H54 (cell line): ENCODE measurements at regions not wholly inside any gene's neighbourhood (a gene's known extent, or its start where the extent isn't known, plus 50 kb on each side); places are given as distances from the start of the nearest gene placed in this dataset.
"Not testable (repeated sequence)": the region's sequence is repeated elsewhere in the genome, so short reads cannot be mapped to it uniquely, and the experiment has no call there.

Experiments used
- DNase-seq: peaks from one replicate; pipeline ENCODE4 v3.0.0; 2011; ENCODE audit warnings: low spot score, mixed read lengths; ENCODE audit not compliant: insufficient read length
- FAIRE-seq: peaks from 3 replicates; lab custom pipeline; 2011; peaks lifted over from hg19 to GRCh38; lab: Jason Lieb, UNC
- POLR2A ChIP-seq: IDR thresholded peaks from 2 replicates; pipeline ENCODE4 v1.6.1; 2011; ENCODE audit warnings: low read depth, mild to moderate bottlenecking, low read length

DNA sequence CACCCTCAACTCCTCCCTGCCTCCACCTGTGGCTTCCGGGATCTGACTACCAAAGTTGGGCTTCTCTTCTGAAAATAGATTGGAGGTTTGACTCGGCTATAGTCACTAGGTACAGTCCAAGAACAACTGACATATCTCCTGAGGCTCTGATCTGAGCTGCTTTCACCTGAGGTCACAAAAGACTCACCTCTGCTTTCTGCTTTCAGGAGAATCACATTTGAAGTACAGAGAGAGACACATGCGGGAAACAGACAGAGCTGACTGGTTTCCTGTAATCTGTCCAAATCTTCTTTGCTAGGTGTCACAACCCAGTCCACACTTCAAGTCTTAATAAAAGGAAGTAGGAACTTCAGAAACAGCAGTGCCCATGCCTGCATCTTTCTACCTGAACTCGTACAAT is 245.4 kb upstream of the CHRM3 start:
- TF ChIP-seq POLR2A, result no peak
- DNase-seq, result no peak
- no peak for FAIRE-seq

DNA sequence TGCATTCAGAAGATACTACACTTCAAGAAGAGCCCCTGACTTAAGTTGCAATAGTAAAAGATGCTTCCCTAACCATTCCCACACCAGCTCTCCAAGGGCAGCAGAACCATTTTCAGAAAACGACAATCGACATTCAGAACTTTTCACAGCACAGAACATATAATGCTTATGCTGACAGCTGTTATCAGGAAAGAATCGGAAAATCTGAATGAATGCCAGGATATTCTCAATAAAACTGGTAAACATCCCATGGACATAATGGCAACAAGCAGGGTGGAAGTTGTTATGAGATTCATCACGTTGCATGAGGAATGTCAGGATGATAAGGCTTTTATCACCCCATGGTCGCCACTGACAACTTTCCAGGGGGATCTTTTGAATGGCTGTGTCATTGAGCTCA is 246.6 kb upstream of the CHRM3 start:
- TF ChIP-seq POLR2A, result no peak
- DNase-seq (no peak), FAIRE-seq (no peak)

DNA sequence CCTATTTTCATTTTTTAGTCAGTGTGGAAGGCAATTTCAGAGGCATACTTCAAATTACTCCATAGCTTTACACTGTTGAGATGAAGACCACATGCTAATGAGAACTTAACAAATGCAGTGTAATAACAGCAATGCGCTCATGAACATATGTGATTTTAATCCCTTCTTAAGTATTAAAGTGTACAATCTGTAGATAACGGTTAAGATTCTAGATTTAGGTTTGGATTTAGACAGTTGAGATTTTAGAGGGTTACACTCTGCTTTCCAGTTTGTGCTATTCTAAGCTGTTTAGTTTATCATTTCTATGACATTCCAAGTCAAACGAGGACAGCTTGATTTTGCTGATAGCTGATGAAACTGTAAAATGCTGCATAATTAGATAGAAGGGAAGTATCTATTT is 257.8 kb upstream of the CHRM3 start:
- DNase-seq (no peak), FAIRE-seq (no peak)
- no peak for TF ChIP-seq POLR2A

DNA sequence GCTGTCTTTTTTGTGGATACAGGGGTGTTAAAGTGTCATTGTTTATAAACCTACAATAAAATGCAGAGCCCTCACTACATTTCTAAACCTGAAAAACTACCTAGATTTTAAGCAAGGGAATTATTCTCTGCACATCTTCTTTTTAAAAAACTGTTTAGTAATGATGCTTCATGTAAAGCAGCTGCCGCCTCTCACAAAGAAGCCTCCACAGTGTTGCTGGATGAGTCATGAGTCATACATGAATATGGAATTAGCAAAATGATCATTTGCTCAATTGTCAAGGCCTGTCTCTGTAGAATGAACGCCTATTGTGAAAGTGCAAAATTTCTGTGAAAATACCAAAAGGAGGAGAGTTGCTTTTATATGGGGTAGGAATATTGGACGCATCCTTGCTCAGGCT is 259.5 kb upstream of the CHRM3 start:
- FAIRE-seq, result no peak
- no peak for DNase-seq

DNA sequence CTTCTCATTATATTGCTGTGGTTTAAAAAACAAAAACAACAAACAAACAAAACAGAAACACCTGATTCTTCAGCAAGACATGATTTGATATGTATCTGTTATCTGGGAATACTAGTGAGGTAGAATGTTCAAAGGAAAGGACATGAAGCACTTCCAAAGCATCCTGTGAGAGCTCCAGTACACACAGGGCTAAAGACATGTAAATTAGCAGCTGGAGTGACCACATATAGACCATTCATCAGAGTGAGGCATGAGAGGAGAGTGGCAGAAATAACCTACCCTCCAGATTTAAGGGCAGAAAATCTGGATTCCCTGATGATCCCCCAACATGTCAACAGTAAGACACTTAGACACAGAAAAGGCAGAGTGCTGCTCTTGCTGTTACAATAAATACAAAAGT is 260.5 kb upstream of the CHRM3 start:
- DNase-seq, result no peak
- no peak for TF ChIP-seq POLR2A
- FAIRE-seq, result no peak

More for the DNA sequence above, 259.5 kb upstream of the CHRM3 start:
- TF ChIP-seq POLR2A, result no peak

DNA sequence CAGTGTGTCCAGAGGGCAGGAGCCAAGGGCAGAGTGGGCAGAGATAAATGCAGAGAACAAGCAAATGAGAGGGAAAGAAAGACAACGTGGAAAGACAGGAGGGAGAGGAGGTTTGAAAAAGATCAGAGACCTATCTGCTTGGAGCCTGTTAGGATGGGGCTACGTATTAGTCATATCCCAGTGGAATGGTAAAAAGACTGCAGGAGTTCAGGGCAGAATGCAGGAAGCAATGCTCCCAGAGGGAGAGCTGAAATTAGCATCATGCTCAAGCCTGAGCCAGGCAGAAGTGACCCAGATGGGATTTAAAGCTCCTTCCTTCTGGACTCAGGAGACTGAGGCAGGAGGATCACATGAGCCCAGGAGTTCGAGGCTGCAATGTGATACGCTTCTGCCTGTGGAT is 261.3 kb upstream of the CHRM3 start:
- FAIRE-seq, result peak; percentile 48
- peak; percentile 6 for DNase-seq
- TF ChIP-seq POLR2A, result no peak

DNA sequence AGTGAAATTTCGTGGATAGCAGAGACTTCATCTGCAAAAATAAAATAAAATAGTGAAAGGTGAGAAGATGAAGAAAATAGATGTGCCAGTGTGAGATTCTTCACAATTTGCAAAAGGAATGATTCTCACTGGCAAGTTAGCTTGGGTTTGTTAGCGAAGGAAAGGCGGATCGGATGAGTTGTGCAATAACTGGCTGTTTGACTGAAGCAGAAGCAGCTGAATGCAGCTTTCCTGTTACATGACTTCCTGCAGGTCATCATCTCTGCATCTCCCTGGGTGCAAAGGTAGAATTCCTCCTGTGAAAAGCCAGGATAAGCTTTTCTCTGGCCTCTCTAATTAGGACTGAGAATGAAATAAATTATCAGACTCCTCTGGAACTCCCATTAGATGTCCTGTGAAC is 263.1 kb upstream of the CHRM3 start:
- DNase-seq (no peak), FAIRE-seq (no peak)
- TF ChIP-seq POLR2A, result no peak

DNA sequence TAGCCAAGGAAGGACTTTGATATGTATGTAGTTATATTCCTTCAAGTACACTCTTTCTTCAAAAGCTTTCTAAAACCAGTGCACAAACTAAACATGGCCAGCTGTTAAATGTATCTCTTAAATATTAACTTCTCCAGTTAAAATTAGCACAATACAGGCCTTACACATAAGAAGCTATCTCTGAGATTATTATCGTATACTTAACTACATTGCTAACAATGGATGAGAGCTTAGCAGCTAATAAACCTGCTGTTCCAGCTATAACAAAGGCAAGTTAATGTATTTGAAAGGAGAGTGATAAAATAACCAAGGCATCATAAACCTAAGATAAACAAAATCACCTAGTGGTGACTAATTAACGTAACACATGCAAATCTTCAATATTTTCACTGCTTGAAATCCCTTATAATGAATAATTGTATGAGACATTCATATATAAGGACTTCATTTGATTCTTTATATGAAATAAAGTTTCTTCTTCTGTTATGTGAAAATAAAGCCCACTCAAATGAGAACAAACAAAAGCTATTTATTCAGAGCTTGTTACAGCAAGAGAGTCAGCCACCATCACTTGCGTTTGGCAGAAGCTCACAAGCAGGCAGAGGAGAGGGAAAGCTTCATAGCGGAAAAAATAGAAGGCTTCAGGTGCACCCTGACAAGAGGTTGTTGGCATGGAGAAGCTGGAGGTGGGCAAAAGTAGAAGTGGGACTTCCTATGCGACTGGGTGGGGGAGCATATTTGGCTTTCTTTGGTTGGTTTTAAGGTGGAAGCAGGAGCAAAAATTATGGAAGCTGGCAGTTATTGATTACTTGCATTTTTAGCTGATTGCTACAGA is 274.1 kb upstream of the CHRM3 start:
- no peak for TF ChIP-seq POLR2A
- FAIRE-seq (no peak), DNase-seq (no peak)

DNA sequence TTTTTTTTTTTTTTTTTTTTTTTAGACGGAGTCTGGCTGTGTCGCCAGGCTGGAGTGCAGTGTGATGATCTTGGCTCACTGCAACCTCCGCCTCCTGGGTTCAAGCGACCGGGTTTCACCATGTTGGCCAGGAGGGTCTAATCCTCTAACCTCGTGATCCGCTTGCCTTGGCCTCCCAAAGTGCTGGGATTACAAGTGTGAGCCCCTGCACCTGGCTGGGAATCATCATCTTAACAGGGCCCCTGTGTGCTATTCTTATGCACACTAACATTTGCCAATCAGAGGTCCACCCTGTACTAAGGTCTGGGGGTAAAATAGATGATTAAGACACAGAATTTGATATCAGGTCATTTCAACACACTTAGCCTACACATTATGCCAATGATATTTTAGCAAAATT is 278.7 kb upstream of the CHRM3 start:
- DNase-seq, result no peak
- TF ChIP-seq POLR2A, result no peak
- no peak for FAIRE-seq

DNA sequence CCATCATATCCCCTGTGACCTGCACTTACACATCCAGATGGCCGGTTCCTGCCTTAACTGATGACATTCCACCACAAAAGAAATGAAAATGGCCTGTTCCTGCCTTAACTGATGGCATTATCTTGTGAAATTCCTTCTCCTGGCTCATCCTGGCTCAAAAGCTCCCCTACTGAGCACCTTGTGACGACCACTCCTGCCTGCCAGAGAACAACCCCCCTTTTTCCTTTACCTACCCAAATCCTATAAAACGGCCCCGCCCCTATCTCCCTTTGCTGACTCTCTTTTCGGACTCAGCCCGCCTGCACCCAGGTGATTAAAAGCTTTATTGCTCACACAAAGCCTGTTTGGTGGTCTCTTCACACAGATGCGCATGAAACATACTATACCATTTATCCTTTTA is 279.7 kb upstream of the CHRM3 start:
- not testable (repeated sequence) for FAIRE-seq

DNA sequence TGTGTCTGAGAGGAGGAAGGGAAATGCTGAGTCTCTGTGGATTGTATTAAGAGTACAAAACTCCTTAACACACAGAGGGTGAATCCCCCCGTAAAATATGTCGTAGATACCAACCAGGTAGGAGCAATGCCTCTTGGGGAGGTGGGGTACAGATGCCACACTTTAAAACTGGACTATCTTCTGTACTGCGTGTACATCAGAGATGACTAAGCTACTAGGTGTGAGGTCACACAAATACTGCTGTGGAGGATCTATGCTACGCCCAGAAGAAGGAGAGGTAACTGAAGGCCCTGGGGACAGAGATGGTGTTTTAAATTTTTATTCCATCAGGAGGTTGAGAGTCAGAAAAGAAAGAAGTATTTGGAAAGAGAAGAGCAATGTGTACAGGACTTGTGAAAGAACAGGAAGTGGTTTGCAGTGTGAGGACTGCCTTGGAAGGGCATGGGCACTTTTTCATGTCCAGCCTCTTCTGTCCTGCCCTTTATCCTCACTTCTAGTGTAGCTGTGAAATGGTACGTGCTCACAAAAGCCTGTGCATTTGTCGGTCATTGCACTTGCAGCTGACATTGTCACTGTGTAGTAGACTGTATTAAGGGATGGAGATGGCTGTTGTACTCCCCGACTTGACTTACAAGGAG is 287.8 kb upstream of the CHRM3 start:
- no peak for TF ChIP-seq POLR2A
- DNase-seq (no peak), FAIRE-seq (no peak)

More for the DNA sequence above, 279.7 kb upstream of the CHRM3 start:
- DNase-seq, result not testable (repeated sequence)

DNA sequence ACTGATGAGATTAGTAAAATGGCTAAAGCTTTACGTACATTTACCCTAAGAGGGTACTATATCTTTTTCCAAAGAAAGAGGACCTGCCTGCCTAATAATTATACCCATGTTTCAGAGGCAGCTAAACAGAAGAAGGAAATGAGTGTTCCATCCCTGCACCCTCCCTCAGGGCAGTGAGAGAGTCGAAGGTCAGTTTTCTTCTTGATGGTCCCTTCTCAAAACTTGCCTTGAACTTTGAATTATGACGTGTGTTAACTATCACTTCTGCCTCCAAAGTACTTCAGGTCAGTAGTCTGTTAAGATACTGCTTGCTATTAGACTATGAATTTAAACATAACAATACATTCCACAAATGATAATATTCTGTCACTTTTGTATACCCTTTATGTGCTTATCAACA is 294.8 kb upstream of the CHRM3 start:
- TF ChIP-seq POLR2A, result no peak
- FAIRE-seq (no peak), DNase-seq (no peak)

DNA sequence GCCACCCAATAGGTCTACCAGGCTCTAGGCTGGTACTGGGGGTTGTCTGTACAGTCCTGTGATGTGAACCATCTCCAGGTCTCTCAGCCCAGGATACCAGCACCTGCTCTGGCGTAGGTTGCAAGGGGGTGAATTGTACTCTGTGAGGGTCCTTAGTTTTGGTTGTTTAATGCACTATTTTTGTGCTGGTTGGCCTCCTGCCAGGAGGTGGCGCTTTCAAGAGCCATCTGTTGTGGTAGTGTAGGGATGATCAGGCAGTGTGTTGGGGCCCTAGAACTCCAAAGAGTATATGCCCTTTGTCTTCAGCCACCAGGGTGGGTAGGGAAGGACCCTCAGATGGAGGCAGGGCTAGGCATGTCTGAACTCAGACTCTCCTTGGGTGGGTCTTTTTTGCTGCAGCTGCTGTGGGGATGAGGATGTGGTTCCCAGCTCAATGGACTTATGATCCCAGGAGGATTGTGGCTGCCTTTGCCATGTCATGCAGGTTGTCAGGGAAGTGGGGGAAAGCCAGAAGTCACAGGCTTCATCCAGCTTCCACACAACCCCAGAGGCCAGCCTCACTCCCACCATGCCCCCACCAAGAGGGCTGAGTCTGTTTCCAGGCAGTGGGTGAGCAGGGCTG is 301.8 kb upstream of the CHRM3 start:
- TF ChIP-seq POLR2A, result no peak
- FAIRE-seq (no peak), DNase-seq (no peak)

DNA sequence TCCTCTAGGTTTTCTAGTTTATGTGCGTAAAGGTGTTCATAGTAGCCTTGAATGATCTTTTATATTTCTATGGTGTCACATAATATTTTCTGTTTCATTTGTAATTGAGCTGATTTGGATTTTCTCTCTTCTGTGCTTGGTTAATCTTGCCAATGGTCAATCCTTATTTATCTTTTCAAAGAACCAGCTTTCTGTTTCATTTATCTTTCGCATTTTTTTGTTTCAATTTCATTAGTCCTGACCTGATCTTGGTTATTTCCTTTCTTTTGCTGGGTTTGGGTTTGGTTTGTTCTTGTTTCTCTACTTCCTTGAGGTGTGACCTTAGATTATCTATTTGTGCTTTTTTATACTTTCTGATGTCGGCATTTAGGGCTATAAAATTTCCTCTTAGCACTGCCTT is 304.4 kb upstream of the CHRM3 start:
- not testable (repeated sequence) for FAIRE-seq, DNase-seq
